ENCODE measurements at regions not wholly inside any gene's neighbourhood (a gene's known extent, or its start where the extent isn't known, plus 50 kb on each side); places are given as distances from the start of the nearest gene placed in this dataset.

- TF ChIP-seq CTCF (IDR thresholded peaks at IDR 0.05) (no peak), EZH2 (IDR thresholded peaks at IDR 0.05; ENCODE audit: borderline replicate concordance, insufficient read depth, low read depth, low read length, poor library complexity, severe bottlenecking) (no peak)
These were observed 108.1 kb downstream of the TM2D1 start for GRCh38 chr1:61616830-61617229.

Data from B cell (primary cell).